HEK293 (cell line): ENCODE measurements at regions not wholly inside any gene's neighbourhood (a gene's known extent, or its start where the extent isn't known, plus 50 kb on each side); places are given as distances from the start of the nearest gene placed in this dataset.

Source experiments
- CTCF ChIA-PET: fragments of 350-600 bp; formaldehyde crosslinking; extraction: SDS; loops from one replicate; lab custom pipeline; 2021; ENCODE audit warnings: antibody characterized with exemption; lab: Yijun Ruan, JAX
- POLR2A ChIA-PET: fragments of 300-600 bp; formaldehyde crosslinking; extraction: SDS; loops from one replicate; lab custom pipeline; 2020; ENCODE audit warnings: antibody characterized with exemption, inconsistent platforms; lab: Yijun Ruan, JAX
- H3K27ac ChIP-seq: fragments of 200-500 bp; sonication (Bioruptor generic); 2 replicates; pipeline ENCODE4 v1.5.1; 2014; ENCODE audit warnings: low read depth, low read length, control low read depth, inconsistent platforms; ENCODE audit errors: extremely low read depth
- H3K36me3 ChIP-seq, 2 experiments: fragments of 200-500 bp in 1 of 2; sonication (Bioruptor generic) in 1 of 2; 1 replicate in 1 of 2; 2 replicates in 1 of 2; pipeline ENCODE4 v1.5.1; 2014 to 2017; ENCODE audit warnings: inconsistent platforms in 2 of 2, low read length in 2 of 2; ENCODE audit not compliant: control insufficient read depth in 2 of 2, insufficient read depth in 1 of 2
- H3K4me1 ChIP-seq: fragments of 200-500 bp; sonication (Bioruptor generic); 2 replicates; pipeline ENCODE4 v1.5.1; 2014; ENCODE audit warnings: mild to moderate bottlenecking, low read length, inconsistent platforms; ENCODE audit not compliant: control insufficient read depth, insufficient read depth
- H3K4me3 ChIP-seq: 2 replicates; pipeline ENCODE4 v1.5.1; 2011; ENCODE audit warnings: low read depth, mild to moderate bottlenecking, control low read depth, low read length, moderate library complexity
- H3K9me3 ChIP-seq: fragments of 200-500 bp; sonication (Bioruptor generic); 2 replicates; pipeline ENCODE4 v1.5.1; 2014; ENCODE audit warnings: low read depth, low read length, inconsistent platforms; ENCODE audit not compliant: control insufficient read depth, insufficient read depth
- GFI1B ChIP-seq: fragments of 450-650 bp; formaldehyde crosslinking; IDR thresholded peaks from 2 replicates; pipeline ENCODE4 v1.5.1; 2016; ENCODE audit warnings: missing biosample characterization, missing genetic modification characterization
- GLIS2 ChIP-seq: fragments of 450-650 bp; formaldehyde crosslinking; IDR thresholded peaks from 2 replicates; pipeline ENCODE4 v1.5.1; 2016; ENCODE audit warnings: missing biosample characterization, missing genetic modification characterization
- KLF7 ChIP-seq: fragments of 450-650 bp; formaldehyde crosslinking; IDR thresholded peaks from 2 replicates; pipeline ENCODE4 v1.5.1; 2016; ENCODE audit warnings: missing biosample characterization, missing genetic modification characterization, borderline replicate concordance
- PRDM6 ChIP-seq: fragments of 450-650 bp; formaldehyde crosslinking; IDR thresholded peaks from 2 replicates; pipeline ENCODE4 v1.5.1; 2017; ENCODE audit warnings: missing biosample characterization, missing genetic modification characterization
- TRIM28 ChIP-seq: IDR thresholded peaks from 2 replicates; pipeline ENCODE4 v1.6.1; 2011; ENCODE audit warnings: low read length, control low read depth, borderline replicate concordance
- ZBTB21 ChIP-seq: fragments of 450-650 bp; formaldehyde crosslinking; IDR thresholded peaks from 2 replicates; pipeline ENCODE4 v1.5.1; 2017; ENCODE audit warnings: missing biosample characterization, missing genetic modification characterization
- ZEB2 ChIP-seq: fragments of 450-650 bp; formaldehyde crosslinking; IDR thresholded peaks from 2 replicates; pipeline ENCODE4 v1.5.1; 2016; ENCODE audit warnings: missing biosample characterization, missing genetic modification characterization
- ZNF10 ChIP-seq: fragments of 450-650 bp; formaldehyde crosslinking; IDR thresholded peaks from 2 replicates; pipeline ENCODE4 v1.5.1; 2017; ENCODE audit warnings: missing biosample characterization, missing genetic modification characterization
- ZNF140 ChIP-seq: fragments of 450-650 bp; formaldehyde crosslinking; IDR thresholded peaks from 2 replicates; pipeline ENCODE4 v1.5.1; 2016; ENCODE audit warnings: missing biosample characterization, missing genetic modification characterization
- ZNF157 ChIP-seq: fragments of 450-650 bp; formaldehyde crosslinking; IDR thresholded peaks from 2 replicates; pipeline ENCODE4 v1.5.1; 2016; ENCODE audit warnings: missing biosample characterization, missing genetic modification characterization
- ZNF202 ChIP-seq: fragments of 450-650 bp; formaldehyde crosslinking; IDR thresholded peaks from 2 replicates; pipeline ENCODE4 v1.5.1; 2016; ENCODE audit warnings: missing biosample characterization, missing genetic modification characterization, borderline replicate concordance
- ZNF221 ChIP-seq: fragments of 450-650 bp; formaldehyde crosslinking; IDR thresholded peaks from 2 replicates; pipeline ENCODE4 v1.5.1; 2017; ENCODE audit warnings: missing biosample characterization, missing genetic modification characterization, borderline replicate concordance
- ZNF311 ChIP-seq: fragments of 450-650 bp; formaldehyde crosslinking; IDR thresholded peaks from 2 replicates; pipeline ENCODE4 v1.5.1; 2017; ENCODE audit warnings: missing biosample characterization, missing genetic modification characterization, borderline replicate concordance
- ZNF366 ChIP-seq: fragments of 450-650 bp; formaldehyde crosslinking; conservative IDR thresholded peaks from 2 replicates; pipeline ENCODE4 v1.5.1; 2016; ENCODE audit warnings: missing biosample characterization, missing genetic modification characterization
- ZNF501 ChIP-seq: fragments of 450-650 bp; formaldehyde crosslinking; IDR thresholded peaks from 2 replicates; pipeline ENCODE4 v1.5.1; 2016; ENCODE audit warnings: missing biosample characterization, missing genetic modification characterization
- ZNF530 ChIP-seq: fragments of 450-650 bp; formaldehyde crosslinking; IDR thresholded peaks from 2 replicates; pipeline ENCODE4 v1.5.1; 2016; ENCODE audit warnings: low read depth, missing biosample characterization, missing genetic modification characterization
- ZNF610 ChIP-seq: fragments of 450-650 bp; formaldehyde crosslinking; IDR thresholded peaks from 2 replicates; pipeline ENCODE4 v1.5.1; 2016; ENCODE audit warnings: missing biosample characterization, missing genetic modification characterization, borderline replicate concordance
- ZNF785 ChIP-seq: fragments of 450-650 bp; formaldehyde crosslinking; IDR thresholded peaks from 2 replicates; pipeline ENCODE4 v1.5.1; 2016; ENCODE audit warnings: missing biosample characterization, missing genetic modification characterization
- ZSCAN23 ChIP-seq: fragments of 450-650 bp; formaldehyde crosslinking; IDR thresholded peaks from 2 replicates; pipeline ENCODE4 v1.5.1; 2016; ENCODE audit warnings: missing biosample characterization, missing genetic modification characterization
- TF ChIP-seq, protein P1 (sequence below): fragments of 450-650 bp; IDR thresholded peaks from 2 replicates; pipeline ENCODE4 v1.5.1; 2018; ENCODE audit warnings: missing biosample characterization, missing genetic modification characterization
- TF ChIP-seq, protein P2 (sequence below): fragments of 450-650 bp; formaldehyde crosslinking; IDR thresholded peaks from 2 replicates; pipeline ENCODE4 v1.5.1; 2017; ENCODE audit warnings: missing biosample characterization, missing genetic modification characterization

DNA sequence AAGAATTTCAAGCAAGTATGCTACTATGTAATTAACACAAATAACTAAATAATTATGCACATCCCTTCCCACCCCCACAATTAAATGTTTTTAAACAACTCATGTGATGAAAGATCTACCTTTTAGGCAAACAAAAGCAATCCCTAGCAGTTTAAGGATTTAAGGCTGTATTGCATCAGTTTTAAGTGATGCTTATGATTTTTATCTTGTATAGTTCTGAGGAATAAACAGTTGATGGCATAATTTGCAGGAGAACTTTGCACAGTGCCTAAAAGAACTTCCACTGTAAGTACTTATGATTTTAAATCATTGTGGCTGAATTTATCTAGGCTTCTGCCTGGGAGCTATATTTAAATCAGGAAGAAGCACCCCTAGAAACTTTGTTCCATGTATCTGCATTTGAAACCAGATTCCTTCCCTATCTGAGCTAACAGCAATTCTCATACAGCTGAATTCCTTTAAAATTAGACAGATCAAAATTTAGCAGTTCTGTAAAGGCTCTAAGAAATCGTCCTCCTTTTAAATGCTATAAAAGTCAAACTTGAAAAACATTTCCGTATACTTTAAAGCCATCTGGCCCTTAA lies 388.6 kb downstream of the BCAT1 start:
- Histone ChIP-seq H3K36me3 (no peaks in the 10 kb centered on the region), H3K27ac (no peak overlapping the region), H3K4me1 (peaks cover 15% of the 10 kb centered on the region), H3K4me3 (no peak overlapping the region), H3K9me3 (no peaks in the 10 kb centered on the region)
- POLR2A ChIA-PET: no interaction called here
- TF ChIP-seq ZNF202: no peak
- TF ChIP-seq ZNF157 (tag by site-specific recombination): no peak
- no peak for TF ChIP-seq ZSCAN23 (tag by site-specific recombination)
- TF ChIP-seq KLF7 (tag by site-specific recombination): no peak
- TF ChIP-seq GLIS2: no peak
- no peak for TF ChIP-seq ZNF311 (tag by site-specific recombination)
- 0 out of 2 replicates have a peak, but pooled peaks have one; percentile 9 for TF ChIP-seq TRIM28
- no peak for TF ChIP-seq ZBTB21 (tag by site-specific recombination)
- no peak for TF ChIP-seq ZNF221
- TF ChIP-seq ZEB2 (tag by site-specific recombination): no peak
- TF ChIP-seq ZNF785 (tag by site-specific recombination): no peak
- TF ChIP-seq ZNF610 (tag by site-specific recombination): no peak
- no peak for TF ChIP-seq ZNF530
- TF ChIP-seq ZNF10 (tag by site-specific recombination): peak; percentile 87
- CTCF ChIA-PET: interaction anchor here (0.7 kb wide), 1 partner anchor 106 kb away, joined by 3 read pairs; no protein-coding TSS in a partner anchor

DNA sequence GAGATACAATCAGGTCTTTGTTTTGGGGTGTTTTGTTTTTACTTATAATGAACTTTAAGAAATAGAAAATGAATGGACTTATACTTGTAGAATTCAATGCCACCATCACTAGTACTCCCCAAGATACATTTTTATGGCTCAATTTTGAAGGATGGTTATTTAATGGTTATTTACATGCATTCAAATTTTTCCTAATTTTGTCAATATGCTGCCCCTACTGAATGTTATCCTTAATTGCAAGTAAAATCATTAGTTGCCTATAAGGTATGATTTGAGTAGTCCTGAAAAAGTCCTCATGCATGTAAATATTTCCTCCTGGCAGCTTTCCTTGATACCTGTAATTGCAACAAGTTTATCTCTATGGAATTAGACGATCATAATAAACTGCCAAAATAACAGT lies 391.2 kb downstream of the BCAT1 start:
- H3K4me3 ChIP-seq: no peak overlapping the region
- no peak for TF ChIP-seq ZNF140
- no peak for TF ChIP-seq ZNF366 (tag by site-specific recombination)
- TF ChIP-seq, protein P1, sequence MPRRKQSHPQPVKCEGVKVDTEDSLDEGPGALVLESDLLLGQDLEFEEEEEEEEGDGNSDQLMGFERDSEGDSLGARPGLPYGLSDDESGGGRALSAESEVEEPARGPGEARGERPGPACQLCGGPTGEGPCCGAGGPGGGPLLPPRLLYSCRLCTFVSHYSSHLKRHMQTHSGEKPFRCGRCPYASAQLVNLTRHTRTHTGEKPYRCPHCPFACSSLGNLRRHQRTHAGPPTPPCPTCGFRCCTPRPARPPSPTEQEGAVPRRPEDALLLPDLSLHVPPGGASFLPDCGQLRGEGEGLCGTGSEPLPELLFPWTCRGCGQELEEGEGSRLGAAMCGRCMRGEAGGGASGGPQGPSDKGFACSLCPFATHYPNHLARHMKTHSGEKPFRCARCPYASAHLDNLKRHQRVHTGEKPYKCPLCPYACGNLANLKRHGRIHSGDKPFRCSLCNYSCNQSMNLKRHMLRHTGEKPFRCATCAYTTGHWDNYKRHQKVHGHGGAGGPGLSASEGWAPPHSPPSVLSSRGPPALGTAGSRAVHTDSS: no peak
- no peak for TF ChIP-seq PRDM6 (tag by site-specific recombination)
- peaks cover 15% of the 10 kb centered on the region for H3K4me1 ChIP-seq
- H3K36me3 ChIP-seq: no peaks in the 10 kb centered on the region
- H3K27ac ChIP-seq: no peak overlapping the region
- ChIA-PET POLR2A (interaction anchor here (0.7 kb wide), 1 partner anchor 16 kb away, joined by 3 read pairs; no protein-coding TSS in a partner anchor), CTCF (no interaction called here)
- no peaks in the 10 kb centered on the region for H3K9me3 ChIP-seq

DNA sequence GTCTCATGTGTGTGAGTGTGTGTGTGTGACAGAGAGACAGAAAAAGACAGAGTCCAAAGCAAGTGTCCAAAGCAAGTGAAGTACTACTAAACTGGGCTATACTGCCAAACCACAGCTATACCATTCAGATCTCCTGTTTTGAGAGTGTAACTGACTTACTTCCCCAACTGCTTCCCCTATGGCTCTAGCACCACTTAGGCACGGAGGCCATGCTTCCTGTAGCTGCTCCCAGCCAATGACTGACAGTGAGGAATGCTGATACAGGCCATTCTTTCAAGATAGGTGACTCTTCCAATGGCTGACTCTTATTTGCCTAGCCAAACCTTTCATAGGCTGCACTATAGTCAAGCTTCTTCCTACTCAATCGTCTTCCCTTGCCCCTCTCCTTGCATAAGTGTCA lies 393.2 kb downstream of the BCAT1 start:
- ChIA-PET POLR2A (no interaction called here), CTCF (no interaction called here)
- no peak overlapping the region for H3K27ac ChIP-seq
- H3K4me3 ChIP-seq: no peak overlapping the region
- TF ChIP-seq ZNF501 (tag by site-specific recombination): no peak
- TF ChIP-seq GFI1B: no peak
- TF ChIP-seq, protein P2, sequence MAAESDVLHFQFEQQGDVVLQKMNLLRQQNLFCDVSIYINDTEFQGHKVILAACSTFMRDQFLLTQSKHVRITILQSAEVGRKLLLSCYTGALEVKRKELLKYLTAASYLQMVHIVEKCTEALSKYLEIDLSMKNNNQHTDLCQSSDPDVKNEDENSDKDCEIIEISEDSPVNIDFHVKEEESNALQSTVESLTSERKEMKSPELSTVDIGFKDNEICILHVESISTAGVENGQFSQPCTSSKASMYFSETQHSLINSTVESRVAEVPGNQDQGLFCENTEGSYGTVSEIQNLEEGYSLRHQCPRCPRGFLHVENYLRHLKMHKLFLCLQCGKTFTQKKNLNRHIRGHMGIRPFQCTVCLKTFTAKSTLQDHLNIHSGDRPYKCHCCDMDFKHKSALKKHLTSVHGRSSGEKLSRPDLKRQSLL (tag by site-specific recombination): peak; percentile 56; the same call in 1 of the 2 replicates
- no peaks in the 10 kb centered on the region for H3K36me3 ChIP-seq
- peaks cover 18% of the 10 kb centered on the region for H3K4me1 ChIP-seq
- H3K9me3 ChIP-seq: no peaks in the 10 kb centered on the region
